ENCODE measurements at regions not wholly inside any gene's neighbourhood (a gene's known extent, or its start where the extent isn't known, plus 50 kb on each side); places are given as distances from the start of the nearest gene placed in this dataset.

- DNase-seq (ENCODE audit: low read depth, low spot score) = no peak
These were observed 129.0 kb upstream of the IRX4 start for GRCh38 chr5:2011481-2012411.

GRCh38 chr5:2010940-2011339, 128.2 kb upstream of the IRX4 start:
- DNase-seq (ENCODE audit: low read depth, low spot score) = no peak

- no peak for DNase-seq (ENCODE audit: low read depth, low spot score)
These were observed 127.5 kb upstream of the IRX4 start for GRCh38 chr5:2009986-2010914.

- no peak for DNase-seq (ENCODE audit: low read depth, low spot score)
These were observed 126.3 kb upstream of the IRX4 start for GRCh38 chr5:2008851-2009629.

- no peak for DNase-seq (ENCODE audit: low read depth, low spot score)
These were observed 125.3 kb upstream of the IRX4 start for GRCh38 chr5:2007878-2008501.

GRCh38 chr5:2007496-2007877, 124.8 kb upstream of the IRX4 start:
- DNase-seq (ENCODE audit: low read depth, low spot score) = no peak

- no peak for DNase-seq (ENCODE audit: low read depth, low spot score)
These were observed 124.2 kb upstream of the IRX4 start for GRCh38 chr5:2006971-2007291.

GRCh38 chr5:2006193-2006970, 123.7 kb upstream of the IRX4 start:
- DNase-seq (ENCODE audit: low read depth, low spot score) = no peak

- no peak for DNase-seq (ENCODE audit: low read depth, low spot score)
These were observed 122.6 kb upstream of the IRX4 start for GRCh38 chr5:2005101-2006041.

GRCh38 chr5:2003690-2004365, 121.1 kb upstream of the IRX4 start:
- DNase-seq (ENCODE audit: low read depth, low spot score) = no peak

GRCh38 chr5:2003206-2003605, 120.5 kb upstream of the IRX4 start:
- no peak for DNase-seq (ENCODE audit: low read depth, low spot score)

GRCh38 chr5:2001300-2001699, 118.6 kb upstream of the IRX4 start:
- no peak for DNase-seq (ENCODE audit: low read depth, low spot score)

GRCh38 chr5:2000591-2000990, 117.9 kb upstream of the IRX4 start:
- no peak for DNase-seq (ENCODE audit: low read depth, low spot score)

GRCh38 chr5:1999794-2000193, 117.1 kb upstream of the IRX4 start:
- DNase-seq (ENCODE audit: low read depth, low spot score) = no peak

GRCh38 chr5:1998716-1999317, 116.1 kb upstream of the IRX4 start:
- DNase-seq (ENCODE audit: low read depth, low spot score) = no peak

- DNase-seq (ENCODE audit: low read depth, low spot score) = no peak
These were observed 115.6 kb upstream of the IRX4 start for GRCh38 chr5:1998348-1998669.

GRCh38 chr5:1997640-1998347, 115.1 kb upstream of the IRX4 start:
- DNase-seq (ENCODE audit: low read depth, low spot score) = no peak

GRCh38 chr5:1995491-1995890, 112.8 kb upstream of the IRX4 start:
- no peak for DNase-seq (ENCODE audit: low read depth, low spot score)
